ENCODE measurements at regions not wholly inside any gene's neighbourhood (a gene's known extent, or its start where the extent isn't known, plus 50 kb on each side); places are given as distances from the start of the nearest gene placed in this dataset.
A peak's percentile ranks its signal among the peaks of the same experiment; 100 is the strongest.

GRCh38 chr18:33830213-33830612, 252.2 kb downstream of the ASXL3 start:
- TF ChIP-seq CTCF (IDR thresholded peaks at IDR 0.05; ENCODE audit: low read length), result no peak
- no peak for TF ChIP-seq EZH2 (IDR thresholded peaks at IDR 0.05; ENCODE audit: borderline replicate concordance, low read length)
- Histone ChIP-seq H4K20me1 (ENCODE audit: insufficient read depth, low read length) (no peaks in the 10 kb centered on the region), H3K4me1 (ENCODE audit: insufficient read depth, low read length, severe bottlenecking) (peaks cover 42% of the 10 kb centered on the region)

GRCh38 chr18:33828949-33829348, 250.9 kb downstream of the ASXL3 start:
- no peaks in the 10 kb centered on the region for H3K36me3 ChIP-seq (ENCODE audit: insufficient read depth, low read length)
- H3K27ac ChIP-seq (ENCODE audit: low read depth, low read length, poor library complexity, severe bottlenecking), result peak overlapping the region; percentile 24
- H3K4me2 ChIP-seq (ENCODE audit: low read length), result peak overlapping the region; percentile 16; the same call in 1 of the 2 replicates
- no peak for TF ChIP-seq CTCF (IDR thresholded peaks at IDR 0.05; ENCODE audit: low read length)
- no peak for TF ChIP-seq EZH2 (IDR thresholded peaks at IDR 0.05; ENCODE audit: borderline replicate concordance, low read length)
- no peak overlapping the region for H2AFZ ChIP-seq (ENCODE audit: low read length)
- no peaks in the 10 kb centered on the region for H3F3A ChIP-seq (ENCODE audit: insufficient read depth, low read length)
- H4K20me1 ChIP-seq (ENCODE audit: insufficient read depth, low read length), result no peaks in the 10 kb centered on the region
- H3K27me3 ChIP-seq (ENCODE audit: insufficient read depth, low read length), result no peaks in the 10 kb centered on the region
- no peaks in the 10 kb centered on the region for H3K9me2 ChIP-seq (ENCODE audit: low read depth, low read length)
- peak overlapping the region; percentile 40 for H3K4me3 ChIP-seq (ENCODE audit: low read depth, low read length, poor library complexity, severe bottlenecking)
- H3K79me2 ChIP-seq (ENCODE audit: insufficient read depth, low read length), result no peaks in the 10 kb centered on the region
- no peak overlapping the region; the same call in 1 of the 2 replicates for H3K9ac ChIP-seq (ENCODE audit: low read length)
- H3K4me1 ChIP-seq (ENCODE audit: insufficient read depth, low read length, severe bottlenecking), result peaks cover 42% of the 10 kb centered on the region
- H3K9me3 ChIP-seq (ENCODE audit: low read length), result no peaks in the 10 kb centered on the region

More at GRCh38 chr18:33830213-33830612, 252.2 kb downstream of the ASXL3 start:
- Histone ChIP-seq H3K36me3 (ENCODE audit: insufficient read depth, low read length) (no peaks in the 10 kb centered on the region), H3K4me3 (ENCODE audit: low read depth, low read length, poor library complexity, severe bottlenecking) (no peak overlapping the region), H3K9me3 (ENCODE audit: low read length) (no peaks in the 10 kb centered on the region), H3K4me2 (ENCODE audit: low read length) (no peak overlapping the region; the same call in 1 of the 2 replicates), H3K27ac (ENCODE audit: low read depth, low read length, poor library complexity, severe bottlenecking) (no peak overlapping the region), H3K9me2 (ENCODE audit: low read depth, low read length) (no peaks in the 10 kb centered on the region), H3K27me3 (ENCODE audit: insufficient read depth, low read length) (no peaks in the 10 kb centered on the region), H3K9ac (ENCODE audit: low read length) (no peak overlapping the region), H3F3A (ENCODE audit: insufficient read depth, low read length) (no peaks in the 10 kb centered on the region), H3K79me2 (ENCODE audit: insufficient read depth, low read length) (no peaks in the 10 kb centered on the region), H2AFZ (ENCODE audit: low read length) (no peak overlapping the region)

- Histone ChIP-seq H3K9me2 (ENCODE audit: low read depth, low read length) (no peaks in the 10 kb centered on the region), H3K4me3 (ENCODE audit: low read depth, low read length, poor library complexity, severe bottlenecking) (no peak overlapping the region), H3K27me3 (ENCODE audit: insufficient read depth, low read length) (no peaks in the 10 kb centered on the region), H3K9me3 (ENCODE audit: low read length) (no peaks in the 10 kb centered on the region), H3F3A (ENCODE audit: insufficient read depth, low read length) (no peaks in the 10 kb centered on the region), H3K27ac (ENCODE audit: low read depth, low read length, poor library complexity, severe bottlenecking) (peak overlapping the region; percentile 61), H3K4me2 (ENCODE audit: low read length) (no peak overlapping the region), H3K9ac (ENCODE audit: low read length) (no peak overlapping the region), H4K20me1 (ENCODE audit: insufficient read depth, low read length) (no peaks in the 10 kb centered on the region), H3K79me2 (ENCODE audit: insufficient read depth, low read length) (no peaks in the 10 kb centered on the region), H3K36me3 (ENCODE audit: insufficient read depth, low read length) (no peaks in the 10 kb centered on the region), H2AFZ (ENCODE audit: low read length) (no peak overlapping the region), H3K4me1 (ENCODE audit: insufficient read depth, low read length, severe bottlenecking) (peaks cover 40% of the 10 kb centered on the region)
- TF ChIP-seq EZH2 (IDR thresholded peaks at IDR 0.05; ENCODE audit: borderline replicate concordance, low read length) (no peak), CTCF (IDR thresholded peaks at IDR 0.05; ENCODE audit: low read length) (no peak)
Measured at GRCh38 chr18:33826151-33826550, 248.1 kb downstream of the ASXL3 start.

Measured in OCI-LY1 (cell line).